ENCODE measurements at regions not wholly inside any gene's neighbourhood (a gene's known extent, or its start where the extent isn't known, plus 50 kb on each side); places are given as distances from the start of the nearest gene placed in this dataset.
"Not testable (repeated sequence)": the region's sequence is repeated elsewhere in the genome, so short reads cannot be mapped to it uniquely, and the experiment has no call there.

DNA sequence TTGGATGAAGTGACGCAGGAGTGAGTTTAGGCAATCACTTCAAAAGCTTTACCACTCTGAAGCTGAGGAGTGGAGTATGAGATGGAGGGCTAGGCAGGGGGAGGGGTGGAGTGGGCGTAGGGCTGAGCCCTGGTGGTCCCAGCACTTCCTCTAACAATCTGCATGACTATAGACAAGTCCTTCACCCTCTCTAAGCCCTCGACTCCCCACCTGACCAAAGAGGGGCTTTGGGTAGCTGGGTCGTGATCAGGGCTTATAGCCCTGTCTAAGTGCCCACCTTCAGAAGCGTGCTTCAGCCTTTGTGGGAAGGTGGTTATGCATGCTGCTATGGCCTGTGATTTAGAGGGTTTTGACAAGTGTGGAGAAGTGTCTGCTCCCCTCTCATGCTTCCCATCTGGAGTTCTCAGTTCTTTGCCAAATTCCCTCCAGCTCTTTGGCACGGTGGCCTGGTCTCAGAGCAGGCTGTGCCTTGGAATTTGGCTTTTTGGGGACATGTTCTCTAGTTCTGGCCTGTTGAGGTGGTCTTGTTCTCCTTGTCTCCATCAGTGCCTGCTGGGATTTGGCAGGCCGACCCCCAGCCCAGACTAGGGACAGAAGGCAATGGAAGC lies 53.0 kb downstream of the ACTBL2 start:
- TF ChIP-seq, protein P1, sequence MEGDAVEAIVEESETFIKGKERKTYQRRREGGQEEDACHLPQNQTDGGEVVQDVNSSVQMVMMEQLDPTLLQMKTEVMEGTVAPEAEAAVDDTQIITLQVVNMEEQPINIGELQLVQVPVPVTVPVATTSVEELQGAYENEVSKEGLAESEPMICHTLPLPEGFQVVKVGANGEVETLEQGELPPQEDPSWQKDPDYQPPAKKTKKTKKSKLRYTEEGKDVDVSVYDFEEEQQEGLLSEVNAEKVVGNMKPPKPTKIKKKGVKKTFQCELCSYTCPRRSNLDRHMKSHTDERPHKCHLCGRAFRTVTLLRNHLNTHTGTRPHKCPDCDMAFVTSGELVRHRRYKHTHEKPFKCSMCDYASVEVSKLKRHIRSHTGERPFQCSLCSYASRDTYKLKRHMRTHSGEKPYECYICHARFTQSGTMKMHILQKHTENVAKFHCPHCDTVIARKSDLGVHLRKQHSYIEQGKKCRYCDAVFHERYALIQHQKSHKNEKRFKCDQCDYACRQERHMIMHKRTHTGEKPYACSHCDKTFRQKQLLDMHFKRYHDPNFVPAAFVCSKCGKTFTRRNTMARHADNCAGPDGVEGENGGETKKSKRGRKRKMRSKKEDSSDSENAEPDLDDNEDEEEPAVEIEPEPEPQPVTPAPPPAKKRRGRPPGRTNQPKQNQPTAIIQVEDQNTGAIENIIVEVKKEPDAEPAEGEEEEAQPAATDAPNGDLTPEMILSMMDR (IDR thresholded peaks at IDR 0.05; ENCODE audit: low read depth, low read length) = no peak
- no peak overlapping the region for H3K4me3 ChIP-seq (replicated peaks in 1 of 2; ENCODE audit: low read depth in 2 of 2, low read length in 2 of 2)
- DNase-seq (ENCODE audit: low read depth in 2 of 2) = no peak

DNA sequence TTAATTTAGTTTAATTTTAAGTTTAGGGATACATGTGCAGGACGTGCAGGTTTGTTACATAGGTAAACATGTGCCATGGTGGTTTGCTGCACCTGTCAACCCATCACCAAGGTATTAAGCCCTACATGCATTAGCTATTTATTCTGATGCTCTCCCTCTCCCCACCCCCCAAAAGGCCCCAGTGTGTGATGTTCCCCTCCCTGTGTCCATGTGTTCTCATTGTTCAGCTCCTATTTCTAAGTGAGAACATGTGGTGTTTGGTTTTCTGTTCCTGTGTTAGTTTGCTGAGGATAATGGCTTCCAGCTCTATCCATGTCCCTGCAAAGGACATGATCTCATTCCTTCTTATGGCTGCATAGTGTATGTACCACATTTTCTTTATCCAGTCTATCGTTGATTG lies 53.6 kb downstream of the ACTBL2 start:
- DNase-seq (ENCODE audit: low read depth in 2 of 2); H3K4me3 ChIP-seq (replicated peaks in 1 of 2; ENCODE audit: low read depth in 2 of 2, low read length in 2 of 2): not testable (repeated sequence)

DNA sequence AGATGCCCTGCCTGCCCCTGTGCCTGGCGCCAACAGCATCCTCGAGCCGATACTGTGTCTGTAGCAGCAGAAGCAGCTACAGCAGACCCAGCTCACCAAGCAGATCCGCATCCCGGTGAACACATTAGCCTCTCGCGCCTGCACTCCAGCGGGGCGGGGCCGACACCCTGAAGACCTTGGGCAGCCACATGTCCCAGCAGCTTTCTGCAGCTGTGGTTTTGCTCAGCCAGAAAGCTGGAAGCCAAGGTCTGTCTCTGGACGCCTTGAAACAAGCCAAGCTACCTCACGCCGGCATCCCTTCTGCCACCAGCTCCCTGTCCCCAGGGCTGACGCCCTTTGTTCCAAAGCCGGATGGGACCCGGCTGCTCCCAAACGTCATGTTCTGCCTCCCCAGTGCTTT lies 59.6 kb downstream of the ACTBL2 start:
- no peak for DNase-seq (ENCODE audit: low read depth in 2 of 2)
- H3K4me3 ChIP-seq (replicated peaks in 1 of 2; ENCODE audit: low read depth in 2 of 2, low read length in 2 of 2) = no peak overlapping the region
- TF ChIP-seq, protein P1 (IDR thresholded peaks at IDR 0.05; ENCODE audit: low read depth, low read length) = no peak

DNA sequence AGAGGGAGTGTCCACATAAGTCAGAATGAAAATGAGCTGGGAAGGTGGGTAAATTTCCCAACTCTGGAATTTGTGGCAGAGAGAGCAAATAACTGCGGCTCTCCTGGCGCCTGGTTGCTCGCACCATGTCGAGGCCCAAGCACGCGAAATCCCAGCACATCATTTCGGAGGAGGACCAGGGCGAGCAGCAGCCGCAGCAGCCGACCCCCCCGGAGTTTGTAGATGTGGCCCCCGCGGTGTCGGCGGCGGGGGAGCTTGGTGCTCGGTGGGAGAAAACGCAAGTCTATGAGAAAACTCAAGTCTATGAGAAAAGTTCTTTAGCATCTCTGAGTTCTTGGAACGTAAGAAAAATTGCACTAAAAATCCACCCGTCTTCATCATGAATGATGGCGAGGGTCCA lies 60.3 kb downstream of the ACTBL2 start:
- TF ChIP-seq, protein P1 (IDR thresholded peaks at IDR 0.05; ENCODE audit: low read depth, low read length) = no peak
- H3K4me3 ChIP-seq (replicated peaks in 1 of 2; ENCODE audit: low read depth in 2 of 2, low read length in 2 of 2) = no peak overlapping the region
- DNase-seq (ENCODE audit: low read depth in 2 of 2) = no peak

DNA sequence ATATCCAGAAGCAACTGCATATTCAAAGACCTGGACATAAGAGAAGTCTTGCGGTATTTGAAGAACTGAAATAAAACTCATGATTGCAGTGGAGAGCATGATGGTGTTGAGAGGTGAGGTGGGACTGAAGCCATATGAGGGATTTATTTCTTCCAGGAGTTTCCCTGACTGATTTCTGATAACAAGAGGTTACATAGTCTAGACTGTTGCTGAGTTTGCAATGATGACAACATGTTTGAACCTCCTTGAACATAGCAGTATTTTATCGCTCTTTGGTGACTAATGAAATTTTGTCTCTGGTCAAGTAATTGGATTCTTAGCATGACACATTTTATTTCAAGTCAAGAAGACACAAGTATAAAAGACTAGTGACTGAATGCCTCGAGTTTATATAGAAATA lies 61.8 kb downstream of the ACTBL2 start:
- TF ChIP-seq, protein P1 (IDR thresholded peaks at IDR 0.05; ENCODE audit: low read depth, low read length) = no peak
- H3K4me3 ChIP-seq (replicated peaks in 1 of 2; ENCODE audit: low read depth in 2 of 2, low read length in 2 of 2) = no peak overlapping the region
- no peak for DNase-seq (ENCODE audit: low read depth in 2 of 2)

DNA sequence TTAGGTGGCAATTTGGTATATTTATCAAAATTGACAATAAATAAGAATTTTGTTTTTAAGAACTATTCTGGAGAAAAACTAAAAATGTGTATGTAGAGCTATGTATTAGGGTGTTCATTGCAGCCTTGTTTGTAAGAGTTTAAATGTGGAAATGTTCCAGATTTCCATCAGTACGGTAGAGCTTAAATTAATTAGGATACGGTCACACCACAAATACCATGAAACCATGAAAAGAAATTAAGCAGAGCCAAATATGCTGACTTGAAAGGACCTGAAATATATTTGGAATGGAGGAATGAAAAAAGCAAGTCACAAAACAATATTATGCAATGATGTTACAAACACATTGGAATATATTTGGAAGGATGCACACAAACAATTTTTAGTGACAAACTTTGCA lies 64.6 kb downstream of the ACTBL2 start:
- TF ChIP-seq, protein P1 (IDR thresholded peaks at IDR 0.05; ENCODE audit: low read depth, low read length) = no peak
- no peak for DNase-seq (ENCODE audit: low read depth in 2 of 2)
- H3K4me3 ChIP-seq (replicated peaks in 1 of 2; ENCODE audit: low read depth in 2 of 2, low read length in 2 of 2) = no peak overlapping the region

DNA sequence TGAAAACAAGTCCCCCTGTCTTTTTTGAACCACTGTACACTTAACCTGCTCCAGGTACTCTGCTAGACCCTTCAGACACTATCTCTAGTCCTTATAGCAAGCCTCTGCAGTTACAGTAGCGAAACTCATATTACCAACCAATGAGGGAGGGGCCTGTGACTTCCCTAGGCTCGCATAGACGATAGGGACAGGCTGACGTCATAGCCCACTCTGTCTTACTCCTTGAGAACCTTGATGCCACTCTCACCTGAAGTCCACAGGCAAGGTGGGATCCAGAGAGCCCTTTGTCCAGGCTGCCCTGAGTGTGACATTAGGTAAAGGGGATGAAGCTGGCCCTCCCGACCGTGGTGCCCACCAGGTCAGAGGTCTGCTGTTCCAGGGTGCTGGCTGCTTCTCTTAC lies 65.3 kb downstream of the ACTBL2 start:
- no peak for DNase-seq (ENCODE audit: low read depth in 2 of 2)
- no peak overlapping the region for H3K4me3 ChIP-seq (replicated peaks in 1 of 2; ENCODE audit: low read depth in 2 of 2, low read length in 2 of 2)
- TF ChIP-seq, protein P1 (IDR thresholded peaks at IDR 0.05; ENCODE audit: low read depth, low read length) = no peak

Measured in cardiac fibroblast (primary cell).